SKM-1 (cell line): ENCODE measurements at regions not wholly inside any gene's neighbourhood (a gene's known extent, or its start where the extent isn't known, plus 50 kb on each side); places are given as distances from the start of the nearest gene placed in this dataset.
A peak's percentile ranks its signal among the peaks of the same experiment; 100 is the strongest.
"Not testable (repeated sequence)": the region's sequence is repeated elsewhere in the genome, so short reads cannot be mapped to it uniquely, and the experiment has no call there.

Source experiments
- DNase-seq: peaks from one replicate; lab custom pipeline; 2025; ENCODE audit not compliant: unreplicated experiment; lab: John Stamatoyannopoulos, UW

DNA sequence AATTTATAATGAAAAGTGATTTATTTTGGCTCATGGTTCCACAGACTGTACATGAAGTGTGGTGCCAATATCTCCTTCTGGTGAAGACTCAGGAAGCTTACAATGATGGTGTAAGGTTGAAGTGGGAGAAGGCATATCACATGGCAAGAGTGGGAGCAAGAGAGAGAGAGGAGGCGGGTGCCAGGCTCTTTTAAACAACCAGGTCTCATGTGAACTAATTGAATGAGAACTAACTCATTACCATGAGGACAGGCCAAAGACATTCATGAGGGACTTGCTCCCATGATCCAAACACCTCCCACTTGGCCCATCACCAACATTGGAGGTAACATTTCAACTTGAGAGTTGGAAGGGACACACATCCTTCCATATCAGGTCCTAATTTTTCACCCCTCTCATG, 155.2 kb downstream of the SLC38A4 start:
- no peak for DNase-seq

DNA sequence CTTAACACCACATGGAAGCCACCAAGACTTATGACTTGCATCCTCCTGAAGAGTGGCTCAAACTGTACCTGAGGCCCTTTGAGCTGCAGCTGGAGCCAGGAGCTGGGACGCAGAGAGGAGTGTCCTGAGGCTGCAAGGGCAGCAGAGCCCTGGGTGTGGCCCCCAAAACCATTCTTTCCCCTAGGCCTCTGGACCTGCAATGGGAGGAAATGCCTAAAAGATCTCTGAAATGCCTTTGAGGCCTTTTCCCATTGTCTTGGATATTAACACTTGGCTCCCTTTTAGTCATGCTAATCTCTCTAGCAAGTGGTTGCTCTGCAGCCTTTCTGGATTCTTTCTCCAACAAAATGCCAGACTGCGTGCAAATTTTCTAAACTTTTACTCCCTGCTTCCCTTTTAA, 156.1 kb downstream of the SLC38A4 start:
- no peak for DNase-seq

DNA sequence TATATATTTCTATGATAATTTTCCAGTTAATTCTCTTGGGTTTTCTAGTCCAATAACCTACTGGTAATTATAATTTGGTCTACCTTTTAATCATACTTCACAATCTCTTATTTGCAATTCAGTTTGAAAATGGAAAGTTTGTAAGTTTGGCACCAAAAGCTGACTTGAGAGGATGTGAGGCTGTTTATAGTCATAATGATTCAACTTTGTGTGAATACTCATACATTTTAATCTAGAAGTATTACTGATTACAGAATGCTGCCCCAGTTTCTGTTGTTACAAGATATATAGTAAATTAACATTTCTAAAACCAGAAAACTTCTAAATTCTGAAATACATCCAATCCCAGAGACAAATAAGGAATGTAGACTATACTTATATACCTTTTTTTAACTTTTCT, 158.2 kb downstream of the SLC38A4 start:
- DNase-seq = no peak

- DNase-seq = no peak
These were observed 161.0 kb downstream of the SLC38A4 start for GRCh38 chr12:46664761-46665287.

GRCh38 chr12:46663318-46663717, 162.5 kb downstream of the SLC38A4 start:
- DNase-seq = no peak

GRCh38 chr12:46661110-46661845, 164.5 kb downstream of the SLC38A4 start:
- no peak for DNase-seq

- peak; percentile 41 for DNase-seq
These were observed 165.1 kb downstream of the SLC38A4 start for GRCh38 chr12:46660719-46661109.

GRCh38 chr12:46660276-46660675, 165.5 kb downstream of the SLC38A4 start:
- DNase-seq = no peak

GRCh38 chr12:46659824-46660223, 166.0 kb downstream of the SLC38A4 start:
- DNase-seq = no peak

GRCh38 chr12:46659032-46659650, 166.7 kb downstream of the SLC38A4 start:
- DNase-seq = no peak

DNA sequence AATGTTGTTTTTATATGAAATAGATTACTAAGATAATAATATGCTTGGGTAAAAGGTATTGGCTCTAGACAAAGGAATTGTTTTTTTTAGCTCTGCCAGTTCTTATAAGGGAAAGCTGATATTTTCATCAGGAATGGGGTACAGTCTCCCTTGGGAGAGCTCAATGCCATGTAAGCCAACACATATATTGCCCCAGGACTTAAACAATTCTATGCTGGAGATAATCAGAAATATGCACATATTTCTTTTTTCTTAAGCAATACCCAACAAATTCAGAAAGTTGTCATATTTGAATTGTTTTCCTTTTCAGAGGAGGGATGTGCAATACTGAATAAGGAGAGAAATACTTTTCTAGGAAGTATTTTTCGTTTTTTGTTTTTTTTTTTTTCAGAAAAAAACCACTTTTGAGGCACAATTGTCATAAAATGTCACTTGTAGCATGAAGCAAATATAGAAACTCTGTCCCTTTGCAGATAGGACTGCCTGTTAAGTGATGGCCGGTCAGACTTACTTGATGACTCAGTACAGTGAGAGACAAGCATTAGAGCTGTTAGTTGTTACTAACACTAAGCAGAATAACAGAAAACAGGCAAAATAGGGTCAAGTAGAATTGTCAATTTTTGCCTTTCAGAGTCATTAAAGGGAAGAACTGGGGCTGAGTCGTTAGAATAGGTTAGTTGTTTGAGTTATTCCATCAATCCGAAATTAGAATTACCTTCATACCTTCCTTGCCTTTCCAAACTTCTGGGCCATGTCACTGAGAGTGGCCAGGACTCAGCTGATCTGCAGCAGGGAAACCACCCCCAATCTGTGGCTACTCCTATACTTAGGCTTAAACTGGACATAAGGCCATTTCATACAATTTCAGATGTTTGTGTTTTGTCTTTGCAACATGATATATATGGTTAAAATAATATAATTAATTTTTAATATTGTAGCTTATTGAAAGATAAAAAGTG, 168.1 kb downstream of the SLC38A4 start:
- DNase-seq = no peak

DNA sequence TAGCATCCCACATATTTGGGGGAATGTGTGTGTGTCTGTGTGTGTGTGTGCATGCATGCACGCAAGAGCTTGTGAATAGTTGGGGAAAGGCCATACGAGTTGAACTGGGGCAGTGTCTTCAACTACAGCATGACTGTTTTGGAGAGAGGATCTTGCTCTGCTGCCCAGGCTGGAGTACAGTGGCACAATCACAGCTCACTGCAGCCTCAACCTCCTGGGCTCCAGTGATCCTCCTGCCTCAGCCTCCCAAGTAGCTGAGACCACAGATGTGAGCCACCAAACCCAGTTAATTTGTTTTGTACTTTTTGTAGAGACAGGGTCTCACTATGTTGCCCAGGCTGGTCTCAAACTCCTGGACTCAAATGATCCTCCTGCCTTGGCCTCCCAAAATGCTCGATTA, 169.8 kb downstream of the SLC38A4 start:
- DNase-seq = not testable (repeated sequence)

DNA sequence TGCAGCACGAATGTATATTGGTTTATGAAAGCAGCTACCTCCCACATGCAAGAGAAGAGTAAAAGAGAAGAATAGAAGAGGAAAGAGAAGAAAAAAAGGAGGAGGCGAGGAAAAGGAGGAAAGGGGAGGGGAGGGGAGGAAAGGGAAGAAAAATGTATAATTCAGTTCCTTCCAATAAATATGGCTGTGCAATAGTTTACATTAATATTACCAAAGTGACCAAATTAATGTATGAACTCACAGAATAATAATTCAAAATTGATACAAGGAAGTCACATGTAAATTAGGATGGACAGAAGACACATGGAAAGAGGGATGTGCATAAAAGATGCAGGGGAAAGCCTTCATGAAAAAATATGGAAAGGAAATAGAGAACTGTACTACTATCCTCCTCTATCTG, 172.5 kb downstream of the SLC38A4 start:
- DNase-seq = no peak

GRCh38 chr12:46652692-46653091, 173.1 kb downstream of the SLC38A4 start:
- DNase-seq = no peak

GRCh38 chr12:46650688-46651087, 175.1 kb downstream of the SLC38A4 start:
- DNase-seq = no peak

- no peak for DNase-seq
These were observed 176.4 kb downstream of the SLC38A4 start for GRCh38 chr12:46649433-46649832.

DNA sequence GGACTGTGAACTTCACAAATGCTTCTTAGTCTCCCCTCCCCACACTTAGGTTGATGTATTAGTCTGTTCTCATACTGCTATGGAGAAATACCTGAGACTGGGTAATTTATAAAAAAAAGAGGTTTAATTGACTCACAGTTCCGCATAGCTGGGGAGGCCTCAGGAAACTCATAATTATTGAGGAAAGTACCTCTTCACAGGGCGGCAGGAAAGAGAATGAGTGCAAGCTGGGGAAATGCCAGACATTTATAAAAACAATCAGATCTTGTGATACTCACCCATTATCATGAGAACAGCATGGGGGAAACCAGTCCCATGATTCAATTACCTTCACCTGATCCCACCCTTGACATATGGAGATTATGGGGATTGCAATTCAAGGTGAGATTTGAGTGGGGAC, 178.8 kb downstream of the SLC38A4 start:
- no peak for DNase-seq

GRCh38 chr12:46641649-46642048, 184.1 kb downstream of the SLC38A4 start:
- not testable (repeated sequence) for DNase-seq

DNA sequence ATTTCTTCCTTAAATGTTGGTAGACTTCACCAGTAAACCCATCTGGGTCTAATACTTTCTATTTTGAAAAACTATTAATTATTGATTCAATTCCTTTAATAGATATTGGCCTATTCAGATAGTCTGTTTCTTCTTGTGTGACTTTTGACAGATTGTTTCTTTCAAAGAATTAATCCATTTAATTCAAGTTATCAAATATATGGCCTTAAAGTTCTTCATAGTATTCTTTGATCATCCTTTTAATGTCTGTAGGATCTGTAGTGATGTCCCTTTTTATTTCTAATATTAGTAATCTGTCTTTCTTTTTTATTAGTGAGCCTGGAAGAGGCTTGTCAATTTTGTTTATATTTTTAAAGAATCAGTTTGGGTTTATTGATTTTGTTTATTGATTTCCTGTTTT, 190.0 kb downstream of the SLC38A4 start:
- DNase-seq = no peak

GRCh38 chr12:46629331-46630229, 196.2 kb downstream of the SLC38A4 start:
- DNase-seq = no peak
